SW480 (cell line): ENCODE measurements at regions not wholly inside any gene's neighbourhood (a gene's known extent, or its start where the extent isn't known, plus 50 kb on each side); places are given as distances from the start of the nearest gene placed in this dataset.

ENCODE experiments used
- DNase-seq: peaks from one replicate; pipeline ENCODE4 v3.0.0-alpha.2; 2016; ENCODE audit warnings: low spot score

DNA sequence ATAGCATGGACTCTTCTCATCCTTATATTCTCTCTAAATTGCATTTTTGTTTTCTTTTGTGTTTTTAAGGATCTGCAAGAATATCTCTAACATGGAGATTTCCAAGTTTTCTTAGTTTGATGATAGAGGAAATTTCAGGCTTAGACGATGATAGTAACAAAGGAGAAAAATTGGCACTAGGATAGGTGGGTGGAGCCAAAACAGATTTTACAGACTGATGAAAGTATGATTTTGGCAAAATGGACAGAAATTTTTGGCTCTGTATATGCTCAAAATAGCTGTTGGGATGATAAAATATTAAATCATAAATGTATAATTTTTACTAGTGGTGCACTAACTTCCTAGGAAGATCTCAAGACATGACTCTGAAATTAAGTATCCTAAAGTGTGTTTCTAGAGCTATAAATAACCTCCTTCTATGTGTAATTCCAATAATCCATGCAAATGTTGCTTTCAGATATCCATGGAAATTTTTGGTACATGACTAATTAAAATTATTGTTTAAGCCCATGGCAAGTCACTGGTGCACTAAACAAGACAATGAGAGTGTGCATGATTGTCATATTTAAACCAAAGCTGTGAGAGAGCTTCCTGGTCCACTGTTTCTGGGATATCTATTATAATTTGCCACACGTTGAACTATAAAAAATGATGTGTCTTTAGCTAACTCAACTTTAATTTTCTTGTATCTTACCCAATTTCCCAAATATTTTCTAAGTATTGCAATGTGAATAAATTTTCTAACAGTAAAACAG, 55.8 kb upstream of the NBEA start:
- DNase-seq, result no peak

DNA sequence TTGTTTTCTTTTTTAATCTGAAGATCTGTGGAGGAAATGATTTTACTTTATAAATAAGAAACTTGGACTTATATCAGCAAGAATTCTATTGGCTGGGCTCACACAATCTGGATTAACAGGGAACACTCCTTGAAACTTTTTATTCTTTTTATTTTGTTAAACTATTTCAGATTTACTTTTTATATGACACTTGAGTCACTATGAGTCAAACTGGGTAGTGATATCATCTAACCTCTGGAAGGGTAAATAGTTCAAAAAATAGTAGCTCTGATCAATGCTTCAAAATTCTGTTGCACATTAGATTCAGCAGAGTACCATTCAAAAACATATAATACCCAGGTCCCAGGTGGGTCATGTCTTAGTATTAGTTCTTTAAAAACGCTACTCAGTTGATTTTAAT, 55.1 kb upstream of the NBEA start:
- no peak for DNase-seq
